ENCODE measurements at regions not wholly inside any gene's neighbourhood (a gene's known extent, or its start where the extent isn't known, plus 50 kb on each side); places are given as distances from the start of the nearest gene placed in this dataset.

- no peak for TF ChIP-seq GABPA (IDR thresholded peaks at IDR 0.05; ENCODE audit: low read depth)
- no peak for TF ChIP-seq POLR2AphosphoS2 (IDR thresholded peaks at IDR 0.05; ENCODE audit: low read depth, low read length)
- no peak for TF ChIP-seq E2F8 (IDR thresholded peaks at IDR 0.05; ENCODE audit: low read depth, partially characterized antibody)
- TF ChIP-seq RELA (IDR thresholded peaks at IDR 0.05; ENCODE audit: borderline replicate concordance, partially characterized antibody) = no peak
- no peak for TF ChIP-seq CEBPZ (IDR thresholded peaks at IDR 0.05; ENCODE audit: low read depth, low read length)
Observed at GRCh38 chr6:98047164-98047563, 764.1 kb upstream of the MMS22L start (continued).

GRCh38 chr6:98047871-98048270 lies 764.9 kb upstream of the MMS22L start:
- Histone ChIP-seq H4K20me1 (ENCODE audit: control insufficient read depth, insufficient read depth) (no peaks in the 10 kb centered on the region), H3K4me3 (no peak overlapping the region), H3K36me3 (ENCODE audit: control insufficient read depth in 2 of 2, insufficient read depth in 2 of 2, low read length in 1 of 2) (no peaks in the 10 kb centered on the region), H2AFZ (ENCODE audit: control insufficient read depth, low read depth, low read length) (no peak overlapping the region), H3K27ac (ENCODE audit: control insufficient read depth, insufficient read depth) (no peak overlapping the region), H3K9ac (ENCODE audit: control insufficient read depth, insufficient read depth, low read length) (no peak overlapping the region), H3K79me2 (ENCODE audit: control insufficient read depth, insufficient read depth, low read length) (no peaks in the 10 kb centered on the region), H3K9me3 (replicated peaks; ENCODE audit: control insufficient read depth, insufficient read depth, low read length) (no peaks in the 10 kb centered on the region), H3K27me3 (replicated peaks in 1 of 2; ENCODE audit: control insufficient read depth in 2 of 2, insufficient read depth in 2 of 2, low read length in 1 of 2) (no peaks in the 10 kb centered on the region), H3K4me2 (ENCODE audit: control insufficient read depth, insufficient read depth) (no peak overlapping the region), H3K4me1 (ENCODE audit: control insufficient read depth, insufficient read depth, low read length) (no peaks in the 10 kb centered on the region)
- ChIA-PET CTCF (interaction anchor here (0.9 kb wide), 1 partner anchor 9 kb away, joined by 3 read pairs; no protein-coding TSS in a partner anchor), RAD21 (ENCODE audit: unreplicated experiment) (no interaction called here), SMC1A (ENCODE audit: uncharacterized antibody, unreplicated experiment) (no interaction called here), POLR2A (no interaction called here)
- FAIRE-seq (no peak), DNase-seq (ENCODE audit: low read depth, low spot score) (no peak), ATAC-seq (no peak)
- in situ Hi-C loops (cut with MboI) (no loop called here), intact Hi-C loops (cut with micrococcal nuclease; ENCODE audit: unreplicated experiment) (no loop called here)
- WGBS (ENCODE audit: insufficient coverage, insufficient replicate concordance, low lambda C conversion rate, missing lambda C conversion rate) = 0% methylated on average over 3 of the region's 3 CpGs
- no TSS peak for BruUV-seq (replicated peaks)
- TF ChIP-seq CEBPB (IDR thresholded peaks at IDR 0.05; ENCODE audit: borderline replicate concordance in 1 of 2, low read depth in 2 of 2, low read length in 2 of 2) (no peak), NR2F1 (conservative IDR thresholded peaks at IDR 0.05) (no peak), STAT1 (conservative IDR thresholded peaks at IDR 0.05) (no peak)

Data from GM12878 (cell line).